ENCODE measurements at regions not wholly inside any gene's neighbourhood (a gene's known extent, or its start where the extent isn't known, plus 50 kb on each side); places are given as distances from the start of the nearest gene placed in this dataset.

DNA sequence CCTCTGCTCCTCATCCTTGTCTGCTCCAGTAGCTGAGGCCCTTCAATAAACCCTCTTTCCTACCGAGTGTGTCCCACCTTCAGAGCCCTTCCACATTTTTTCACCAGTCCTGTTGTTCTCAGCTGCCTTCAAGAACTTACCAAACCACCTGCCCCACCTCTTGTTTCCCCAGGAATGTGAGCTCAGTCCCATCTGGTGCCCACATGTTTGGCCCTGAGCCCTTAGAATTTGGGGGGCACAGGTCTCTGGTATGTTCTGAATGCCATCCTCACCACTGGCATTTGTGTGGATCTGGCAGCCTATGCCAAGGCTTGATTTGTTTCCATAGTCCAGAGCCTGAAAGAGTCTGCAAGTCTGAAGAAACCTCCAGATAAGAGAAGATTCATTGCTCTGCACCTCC is 315.2 kb upstream of the PPP2R3A start:
- TF ChIP-seq POLR2A (IDR thresholded peaks at IDR 0.05) (no peak), EP300 (IDR thresholded peaks at IDR 0.05) (no peak)
- TF ChIP-seq, protein P1, sequence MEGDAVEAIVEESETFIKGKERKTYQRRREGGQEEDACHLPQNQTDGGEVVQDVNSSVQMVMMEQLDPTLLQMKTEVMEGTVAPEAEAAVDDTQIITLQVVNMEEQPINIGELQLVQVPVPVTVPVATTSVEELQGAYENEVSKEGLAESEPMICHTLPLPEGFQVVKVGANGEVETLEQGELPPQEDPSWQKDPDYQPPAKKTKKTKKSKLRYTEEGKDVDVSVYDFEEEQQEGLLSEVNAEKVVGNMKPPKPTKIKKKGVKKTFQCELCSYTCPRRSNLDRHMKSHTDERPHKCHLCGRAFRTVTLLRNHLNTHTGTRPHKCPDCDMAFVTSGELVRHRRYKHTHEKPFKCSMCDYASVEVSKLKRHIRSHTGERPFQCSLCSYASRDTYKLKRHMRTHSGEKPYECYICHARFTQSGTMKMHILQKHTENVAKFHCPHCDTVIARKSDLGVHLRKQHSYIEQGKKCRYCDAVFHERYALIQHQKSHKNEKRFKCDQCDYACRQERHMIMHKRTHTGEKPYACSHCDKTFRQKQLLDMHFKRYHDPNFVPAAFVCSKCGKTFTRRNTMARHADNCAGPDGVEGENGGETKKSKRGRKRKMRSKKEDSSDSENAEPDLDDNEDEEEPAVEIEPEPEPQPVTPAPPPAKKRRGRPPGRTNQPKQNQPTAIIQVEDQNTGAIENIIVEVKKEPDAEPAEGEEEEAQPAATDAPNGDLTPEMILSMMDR (IDR thresholded peaks at IDR 0.05), result no peak

All from gastroesophageal sphincter (tissue), 3 donors.